HEK293T (cell line): ENCODE measurements at regions not wholly inside any gene's neighbourhood (a gene's known extent, or its start where the extent isn't known, plus 50 kb on each side); places are given as distances from the start of the nearest gene placed in this dataset.

Experiments used
- CTCF ChIA-PET: fragments of 350-600 bp; formaldehyde crosslinking; extraction: SDS; loops from one replicate; lab custom pipeline; 2021; ENCODE audit warnings: antibody characterized with exemption, inconsistent platforms; lab: Yijun Ruan, JAX
- POLR2A ChIA-PET: fragments of 350-600 bp; formaldehyde crosslinking; extraction: SDS; loops from one replicate; lab custom pipeline; 2020; ENCODE audit warnings: antibody characterized with exemption, inconsistent platforms; lab: Yijun Ruan, JAX
- DNase-seq: peaks from one replicate; pipeline ENCODE4 v3.0.0; 2012; ENCODE audit warnings: mixed read lengths; ENCODE audit errors: extremely low spot score
- ARNT ChIP-seq: fragments of 450-650 bp; IDR thresholded peaks from 2 replicates; pipeline ENCODE4 v1.6.1; 2017; ENCODE audit warnings: mild to moderate bottlenecking
- BHLHE40 ChIP-seq: fragments of 450-650 bp; IDR thresholded peaks from 2 replicates; pipeline ENCODE4 v1.6.1; 2016; ENCODE audit warnings: mild to moderate bottlenecking, moderate library complexity, borderline replicate concordance
- CTBP1 ChIP-seq: fragments of 450-650 bp; IDR thresholded peaks from 2 replicates; pipeline ENCODE4 v1.6.1; 2016; ENCODE audit warnings: borderline replicate concordance
- ELF4 ChIP-seq: fragments of 450-650 bp; IDR thresholded peaks from 2 replicates; pipeline ENCODE4 v1.6.1; 2017; ENCODE audit warnings: antibody characterized with exemption
- FOXA1 ChIP-seq: fragments of 450-650 bp; IDR thresholded peaks from 2 replicates; pipeline ENCODE4 v1.6.1; 2016; ENCODE audit warnings: mild to moderate bottlenecking
- FOXK2 ChIP-seq: fragments of 450-650 bp; IDR thresholded peaks from 2 replicates; pipeline ENCODE4 v1.6.1; 2016; ENCODE audit warnings: mild to moderate bottlenecking
- FOXM1 ChIP-seq: fragments of 450-650 bp; IDR thresholded peaks from 2 replicates; pipeline ENCODE4 v1.6.1; 2017; ENCODE audit warnings: mild to moderate bottlenecking, borderline replicate concordance
- HDGF ChIP-seq: fragments of 450-650 bp; IDR thresholded peaks from 2 replicates; pipeline ENCODE4 v1.6.1; 2017; ENCODE audit warnings: antibody characterized with exemption, borderline replicate concordance
- L3MBTL2 ChIP-seq: fragments of 450-650 bp; conservative IDR thresholded peaks from 2 replicates; pipeline ENCODE4 v1.6.1; 2016; ENCODE audit warnings: mild to moderate bottlenecking
- LEF1 ChIP-seq: fragments of 450-650 bp; IDR thresholded peaks from 2 replicates; pipeline ENCODE4 v1.6.1; 2017; ENCODE audit warnings: mild to moderate bottlenecking, borderline replicate concordance
- NFRKB ChIP-seq: fragments of 450-650 bp; IDR thresholded peaks from 2 replicates; pipeline ENCODE4 v1.6.1; 2016; ENCODE audit warnings: mild to moderate bottlenecking, moderate library complexity
- SP1 ChIP-seq: fragments of 450-650 bp; IDR thresholded peaks from 2 replicates; pipeline ENCODE4 v1.6.1; 2017
- SUZ12 ChIP-seq: fragments of 450-650 bp; IDR thresholded peaks from 2 replicates; pipeline ENCODE4 v1.6.1; 2016; ENCODE audit warnings: mild to moderate bottlenecking
- TARDBP ChIP-seq: fragments of 450-650 bp; IDR thresholded peaks from 2 replicates; pipeline ENCODE4 v1.6.1; 2016
- ZNF384 ChIP-seq: fragments of 450-650 bp; IDR thresholded peaks from 2 replicates; pipeline ENCODE4 v1.6.1; 2016
- TF ChIP-seq, protein P1 (sequence below): fragments of 450-650 bp; IDR thresholded peaks from 2 replicates; pipeline ENCODE4 v1.6.1; 2016

DNA sequence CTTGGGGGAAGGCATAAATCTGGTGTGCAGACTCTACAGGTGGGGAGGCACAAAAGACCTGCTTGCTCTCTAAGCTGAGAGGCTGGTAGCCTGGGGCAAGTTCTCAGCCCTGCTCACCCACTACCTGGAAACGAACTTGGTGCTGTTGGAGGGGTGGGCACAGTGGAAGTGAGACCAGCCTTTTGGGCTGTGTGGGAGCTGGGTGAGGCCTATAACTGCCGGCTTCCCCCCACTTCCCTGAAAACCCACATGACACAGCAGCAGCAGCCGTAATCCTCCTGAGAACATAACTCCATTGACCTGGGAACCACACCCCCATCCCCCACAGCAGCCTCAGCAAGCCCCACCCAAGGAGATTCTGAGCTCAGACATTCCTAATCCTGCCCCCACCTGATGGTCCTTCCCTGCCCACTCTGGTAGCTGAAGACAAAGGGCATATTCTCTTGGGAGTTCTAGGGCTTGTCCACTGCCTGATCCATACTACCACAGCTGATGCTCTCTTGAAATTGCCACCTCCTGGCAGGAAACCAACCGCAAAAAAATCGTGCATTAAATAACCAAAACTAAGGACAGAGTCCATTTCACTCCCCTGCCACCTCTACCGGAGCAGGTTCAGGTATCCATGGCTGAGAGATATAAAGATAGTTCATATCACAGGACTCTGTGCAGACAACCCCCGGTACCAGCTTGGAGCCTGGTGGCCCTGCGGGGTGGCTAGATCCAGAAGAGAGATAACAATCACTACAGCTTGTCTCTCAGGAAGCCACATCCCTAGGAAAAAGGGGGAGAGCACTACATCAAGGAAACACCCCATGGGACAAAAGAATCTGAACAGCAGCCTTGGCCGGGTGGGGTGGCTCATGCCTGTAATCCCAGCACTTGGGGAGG, 178.1 kb downstream of the NDUFA10 start:
- POLR2A ChIA-PET, result no interaction called here
- TF ChIP-seq, protein P1, sequence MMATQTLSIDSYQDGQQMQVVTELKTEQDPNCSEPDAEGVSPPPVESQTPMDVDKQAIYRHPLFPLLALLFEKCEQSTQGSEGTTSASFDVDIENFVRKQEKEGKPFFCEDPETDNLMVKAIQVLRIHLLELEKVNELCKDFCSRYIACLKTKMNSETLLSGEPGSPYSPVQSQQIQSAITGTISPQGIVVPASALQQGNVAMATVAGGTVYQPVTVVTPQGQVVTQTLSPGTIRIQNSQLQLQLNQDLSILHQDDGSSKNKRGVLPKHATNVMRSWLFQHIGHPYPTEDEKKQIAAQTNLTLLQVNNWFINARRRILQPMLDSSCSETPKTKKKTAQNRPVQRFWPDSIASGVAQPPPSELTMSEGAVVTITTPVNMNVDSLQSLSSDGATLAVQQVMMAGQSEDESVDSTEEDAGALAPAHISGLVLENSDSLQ, result no peak
- TF ChIP-seq FOXK2, result no peak
- TF ChIP-seq SUZ12, result no peak
- TF ChIP-seq LEF1, result no peak
- TF ChIP-seq SP1, result no peak
- no peak for TF ChIP-seq FOXM1
- no peak for DNase-seq
- CTCF ChIA-PET, result no interaction called here

DNA sequence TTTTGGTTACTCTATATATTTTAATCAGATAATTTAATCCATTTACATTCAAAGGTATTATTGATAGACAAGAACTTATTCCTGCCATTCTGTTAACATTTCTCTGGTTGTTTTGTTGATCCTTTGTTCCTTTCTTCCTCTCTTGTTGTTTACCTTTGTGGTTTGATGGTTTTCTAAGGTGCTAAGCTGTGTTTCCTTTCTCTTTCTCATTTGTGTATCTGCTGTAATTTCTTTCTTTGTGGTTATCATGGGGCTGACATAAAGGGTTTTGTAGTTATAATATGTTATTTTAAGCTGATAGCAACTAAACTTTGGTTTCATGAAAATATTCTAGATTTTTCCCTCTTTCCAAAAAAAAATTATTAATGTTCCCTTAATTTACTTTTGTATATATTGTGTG, 179.2 kb downstream of the NDUFA10 start:
- TF ChIP-seq SP1, result no peak
- TF ChIP-seq BHLHE40, result no peak
- no peak for TF ChIP-seq ELF4
- no peak for TF ChIP-seq FOXK2
- TF ChIP-seq FOXA1, result no peak
- TF ChIP-seq, protein P1, result no peak
- POLR2A ChIA-PET, result no interaction called here
- CTCF ChIA-PET, result no interaction called here
- no peak for DNase-seq

DNA sequence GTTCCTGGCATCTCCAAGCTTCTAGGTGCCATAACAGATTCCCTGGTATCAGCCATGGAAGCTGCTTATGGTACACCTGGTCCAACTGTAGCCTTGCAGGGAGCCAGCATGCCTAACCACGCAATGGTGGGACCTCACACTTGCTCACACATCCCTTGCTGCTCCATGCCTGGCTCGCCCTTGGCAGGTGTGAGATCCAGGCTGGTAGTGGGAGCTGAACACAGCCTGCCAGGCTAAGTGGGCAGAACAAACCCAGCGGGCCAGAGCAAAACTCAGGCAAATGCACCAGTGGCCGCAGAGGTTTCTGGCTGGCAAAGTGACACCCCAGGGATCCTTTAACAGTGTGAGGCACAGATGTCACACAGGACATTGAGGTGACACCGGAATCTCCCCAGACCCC, 185.8 kb downstream of the NDUFA10 start:
- TF ChIP-seq FOXK2 (no peak), SP1 (no peak), BHLHE40 (no peak), NFRKB (no peak), SUZ12 (no peak), TARDBP (no peak), HDGF (no peak), FOXA1 (no peak), LEF1 (no peak), ZNF384 (no peak), FOXM1 (no peak), ARNT (no peak), L3MBTL2 (no peak), CTBP1 (no peak), ELF4 (no peak)
- TF ChIP-seq, protein P1, result no peak
- ChIA-PET CTCF (no interaction called here), POLR2A (no interaction called here)
- no peak for DNase-seq

DNA sequence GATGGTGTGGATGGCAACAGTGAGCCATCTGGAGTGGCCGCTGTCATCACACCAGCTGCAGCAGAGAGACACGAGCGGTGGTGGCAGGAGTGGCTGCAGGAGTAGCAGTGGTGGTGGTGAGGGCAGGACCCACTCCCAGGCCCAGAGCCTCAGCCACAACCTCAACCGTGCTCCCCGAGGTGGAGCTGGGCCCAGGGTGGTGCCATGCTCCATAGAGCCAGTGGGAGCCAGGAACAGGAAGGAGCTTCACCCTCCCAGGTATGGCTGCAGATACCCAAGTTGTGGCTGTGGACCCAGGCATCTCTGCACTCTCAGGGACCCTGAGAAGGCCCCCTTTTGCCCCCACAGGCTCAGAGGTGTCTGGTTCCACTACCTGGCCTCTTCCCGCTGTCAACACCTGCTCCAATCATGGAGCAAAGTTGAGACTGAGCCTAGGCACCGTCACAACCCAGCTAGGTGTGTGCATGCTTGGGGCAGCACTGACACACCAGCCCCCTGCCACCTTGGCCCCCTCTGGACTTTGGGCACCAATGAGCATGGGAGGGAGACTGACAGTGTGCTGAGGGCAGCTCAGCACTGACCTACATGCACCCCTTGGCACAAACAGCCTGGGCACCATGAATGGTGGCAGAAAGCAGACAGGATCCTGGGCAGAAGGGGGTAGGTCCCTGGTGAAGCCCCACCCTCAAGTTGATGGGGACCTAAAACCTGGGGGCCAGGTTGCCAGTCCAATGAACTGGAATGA, 188.9 kb downstream of the NDUFA10 start:
- ChIA-PET CTCF (no interaction called here), POLR2A (no interaction called here)
- DNase-seq, result no peak
- no peak for TF ChIP-seq L3MBTL2
- TF ChIP-seq ZNF384, result no peak
- no peak for TF ChIP-seq LEF1
- TF ChIP-seq TARDBP, result no peak
- no peak for TF ChIP-seq HDGF
- TF ChIP-seq FOXA1, result no peak
- TF ChIP-seq SP1, result no peak
- TF ChIP-seq ARNT, result no peak
- TF ChIP-seq NFRKB, result no peak
- no peak for TF ChIP-seq SUZ12

DNA sequence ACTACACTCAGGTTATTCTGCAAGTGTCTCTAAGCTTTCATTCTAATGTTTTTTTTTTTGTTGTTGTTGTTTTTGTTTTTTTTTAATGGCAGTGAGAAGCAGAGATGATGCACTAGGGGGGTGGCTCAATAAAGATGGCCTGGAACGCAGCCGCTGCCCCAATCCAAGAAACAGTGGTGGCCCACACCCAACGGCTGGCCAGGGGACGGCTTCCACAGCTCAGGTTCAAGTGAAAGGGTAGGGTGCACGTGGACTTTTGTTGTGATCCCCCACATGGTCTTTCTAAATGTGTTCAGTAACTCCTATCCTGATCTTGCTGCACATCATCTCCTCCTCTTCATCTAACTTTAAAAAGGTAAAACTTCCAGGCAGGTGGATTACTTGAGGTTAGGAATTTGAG, 190.1 kb downstream of the NDUFA10 start:
- DNase-seq, result no peak
- CTCF ChIA-PET, result no interaction called here
- POLR2A ChIA-PET, result no interaction called here
- TF ChIP-seq LEF1 (no peak), BHLHE40 (no peak), SP1 (no peak), FOXA1 (no peak), ZNF384 (no peak), TARDBP (no peak), SUZ12 (no peak), ELF4 (no peak), FOXK2 (no peak), ARNT (no peak), NFRKB (no peak)

DNA sequence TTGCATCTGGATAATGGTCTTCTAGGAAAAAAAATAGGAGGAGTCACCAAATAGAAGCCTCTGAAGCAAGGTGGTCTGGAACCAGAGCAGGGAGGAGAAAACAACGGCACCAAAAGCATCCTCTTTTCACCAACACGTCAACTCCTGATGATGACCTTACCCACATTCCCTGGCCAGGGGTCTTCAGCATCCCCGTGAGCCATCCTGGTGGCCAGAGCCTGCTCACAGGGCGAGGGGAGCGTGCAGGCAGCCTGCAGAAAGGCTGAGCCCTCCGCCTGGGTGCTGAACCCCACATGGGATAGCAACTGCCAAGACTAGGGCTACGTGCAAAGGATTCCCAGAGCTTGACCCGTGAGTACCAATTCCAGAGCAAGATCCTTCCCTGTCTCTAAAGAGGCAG, 191.0 kb downstream of the NDUFA10 start:
- ChIA-PET POLR2A (no interaction called here), CTCF (no interaction called here)
- TF ChIP-seq HDGF, result no peak
- no peak for TF ChIP-seq ARNT
- TF ChIP-seq TARDBP, result no peak
- TF ChIP-seq FOXA1, result no peak
- no peak for TF ChIP-seq LEF1
- no peak for TF ChIP-seq ELF4
- TF ChIP-seq CTBP1, result no peak
- TF ChIP-seq SP1, result no peak
- TF ChIP-seq L3MBTL2, result no peak
- no peak for TF ChIP-seq FOXM1
- TF ChIP-seq, protein P1, result no peak
- no peak for TF ChIP-seq ZNF384
- no peak for TF ChIP-seq FOXK2
- TF ChIP-seq BHLHE40, result no peak
- TF ChIP-seq NFRKB, result no peak
- no peak for DNase-seq
